Common myeloid progenitor, CD34-positive (primary cell): ENCODE measurements at regions not wholly inside any gene's neighbourhood (a gene's known extent, or its start where the extent isn't known, plus 50 kb on each side); places are given as distances from the start of the nearest gene placed in this dataset.

Experiments
- CTCF ChIA-PET: fragments of 350-600 bp; sonication (Branson Sonifier 250); formaldehyde crosslinking; loops from one replicate; lab custom pipeline; 2021; ENCODE audit warnings: antibody characterized with exemption; lab: Charles Lee
- POLR2A ChIA-PET: fragments of 350-600 bp; sonication (Branson Sonifier 250); formaldehyde crosslinking; loops from one replicate; lab custom pipeline; 2021; ENCODE audit warnings: antibody characterized with exemption; lab: Charles Lee
- DNase-seq, 3 donors: peaks; one replicate each; pipeline versions ENCODE4 v3.0.0 to v3.0.0-alpha.2; 2013
- H3K27ac ChIP-seq, 2 experiments: 1 replicate in 1 of 2; 2 replicates in 1 of 2; pipeline ENCODE4 v1.7.0; 2013; ENCODE audit warnings: inconsistent platforms in 2 of 2, low read length in 2 of 2, mild to moderate bottlenecking in 2 of 2, low read depth in 1 of 2, moderate library complexity in 1 of 2; ENCODE audit not compliant: severe bottlenecking in 2 of 2, insufficient read depth in 1 of 2, poor library complexity in 1 of 2
- H3K27me3 ChIP-seq, 5 experiments: replicated peaks in 2 of 5; 1 replicate in 3 of 5; 2 replicates in 2 of 5; pipeline versions ENCODE4 v1.6.1 to v1.7.0; 2013; ENCODE audit warnings: low read length in 4 of 5, mild to moderate bottlenecking in 2 of 5, moderate library complexity in 2 of 5, inconsistent platforms in 1 of 5; ENCODE audit not compliant: insufficient read depth in 5 of 5, control insufficient read depth in 4 of 5
- H3K36me3 ChIP-seq, 4 experiments: 1 replicate in 2 of 4; 2 replicates in 2 of 4; pipeline versions ENCODE4 v1.6.1 to v1.7.0; 2013; ENCODE audit warnings: low read length in 3 of 4, control low read depth in 1 of 4, mild to moderate bottlenecking in 1 of 4; ENCODE audit not compliant: control insufficient read depth in 4 of 4, insufficient read depth in 4 of 4
- H3K4me1 ChIP-seq, 4 experiments: 1 replicate in 3 of 4; 2 replicates in 1 of 4; pipeline versions ENCODE4 v1.6.1 to v1.7.1; 2013; ENCODE audit warnings: low read length in 3 of 4, mild to moderate bottlenecking in 3 of 4, control low read depth in 1 of 4, inconsistent platforms in 1 of 4, moderate library complexity in 1 of 4; ENCODE audit not compliant: control insufficient read depth in 4 of 4, insufficient read depth in 4 of 4; ENCODE audit errors: control extremely low read depth in 1 of 4
- H3K4me3 ChIP-seq, 7 experiments: 1 replicate in 4 of 7; 2 replicates in 3 of 7; pipeline versions ENCODE4 v1.5.1 to v1.7.0; 2013; ENCODE audit warnings: mild to moderate bottlenecking in 7 of 7, low read length in 6 of 7, moderate library complexity in 6 of 7, inconsistent platforms in 2 of 7, low read depth in 2 of 7, control low read depth in 1 of 7; ENCODE audit not compliant: insufficient read depth in 4 of 7, control insufficient read depth in 1 of 7; ENCODE audit errors: extremely low read depth in 1 of 7
- H3K9me3 ChIP-seq, 5 experiments: 1 replicate in 4 of 5; 2 replicates in 1 of 5; pipeline versions ENCODE4 v1.6.1 to v1.7.1; 2013; ENCODE audit warnings: low read length in 4 of 5, mild to moderate bottlenecking in 2 of 5, inconsistent platforms in 1 of 5, low read depth in 1 of 5, moderate library complexity in 1 of 5; ENCODE audit not compliant: control insufficient read depth in 4 of 5, insufficient read depth in 2 of 5; ENCODE audit errors: control extremely low read depth in 1 of 5
- WGBS: methylation state at CpG from one replicate; pipeline ENCODE4 v1.1.5; 2013; ENCODE audit not compliant: insufficient coverage; 5-methylcytosine and 5-hydroxymethylcytosine counted together

DNA sequence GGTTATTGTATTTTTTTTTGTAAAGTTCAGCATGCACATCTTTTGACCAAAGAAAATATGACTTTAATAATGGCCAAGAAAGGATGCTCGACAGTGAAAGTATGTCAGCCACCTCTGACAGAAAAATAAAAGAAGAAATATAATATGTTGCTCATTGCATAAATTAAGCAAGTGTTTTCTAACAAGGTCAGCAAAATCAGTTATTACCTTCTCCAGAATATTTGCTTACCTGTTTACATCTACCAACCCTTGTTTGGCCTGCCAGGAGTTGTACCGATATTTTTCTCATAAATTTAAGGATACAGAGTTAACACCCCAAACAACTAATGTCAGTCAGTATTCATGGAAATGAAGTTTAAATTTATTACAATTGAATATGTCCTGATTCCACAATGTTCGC is 685.4 kb downstream of the PLA2G4A start:
- no peak overlapping the region for H3K27ac ChIP-seq
- ChIA-PET POLR2A (no interaction called here), CTCF (no interaction called here)
- no peaks in the 10 kb centered on the region for H3K4me1 ChIP-seq
- no peak overlapping the region for H3K4me3 ChIP-seq
- H3K27me3 ChIP-seq: no peaks in the 10 kb centered on the region
- 100% methylated on average over 2 of the region's 3 CpGs for WGBS
- no peaks in the 10 kb centered on the region for H3K36me3 ChIP-seq
- no peaks in the 10 kb centered on the region for H3K9me3 ChIP-seq
- DNase-seq: no peak

DNA sequence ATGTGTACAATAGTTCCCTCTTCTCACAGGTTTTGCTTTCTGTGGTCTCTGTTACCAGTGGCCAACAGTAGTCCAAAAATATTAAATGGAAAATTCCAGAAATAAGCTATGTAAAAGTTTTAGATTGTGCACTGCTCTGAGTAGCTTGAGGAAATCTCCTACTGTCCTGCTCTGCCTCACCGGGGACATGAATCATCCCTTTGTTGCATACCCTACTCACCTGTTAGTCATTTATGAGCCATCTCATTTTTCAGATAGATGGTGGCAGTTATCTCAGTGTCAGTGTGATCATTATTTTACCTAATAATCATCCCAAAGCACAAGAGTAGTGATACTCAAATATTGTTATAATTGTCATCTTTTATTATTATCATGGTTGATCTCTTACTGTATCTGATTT is 688.1 kb downstream of the PLA2G4A start:
- no peak for DNase-seq
- H3K9me3 ChIP-seq: no peaks in the 10 kb centered on the region
- no peaks in the 10 kb centered on the region for H3K27me3 ChIP-seq
- no peak overlapping the region for H3K27ac ChIP-seq
- no peaks in the 10 kb centered on the region for H3K36me3 ChIP-seq
- POLR2A ChIA-PET: no interaction called here
- no peak overlapping the region for H3K4me3 ChIP-seq
- no peaks in the 10 kb centered on the region for H3K4me1 ChIP-seq
- no CpG with 5 or more reads among the region's 1 CpG for WGBS
- CTCF ChIA-PET: no interaction called here

GRCh38 chr1:187517546-187517945 is 688.8 kb downstream of the PLA2G4A start:
- CTCF ChIA-PET: no interaction called here
- WGBS: 100% methylated on average over 1 of the region's 1 CpG
- no peak overlapping the region for H3K4me3 ChIP-seq
- POLR2A ChIA-PET: no interaction called here
- no peaks in the 10 kb centered on the region for H3K36me3 ChIP-seq
- H3K4me1 ChIP-seq: no peaks in the 10 kb centered on the region
- no peak overlapping the region for H3K27ac ChIP-seq
- H3K27me3 ChIP-seq: no peaks in the 10 kb centered on the region
- H3K9me3 ChIP-seq: no peaks in the 10 kb centered on the region
- DNase-seq: no peak

GRCh38 chr1:187527346-187527745 is 698.6 kb downstream of the PLA2G4A start:
- CTCF ChIA-PET: no interaction called here
- WGBS: 100% methylated on average over 1 of the region's 3 CpGs
- no peaks in the 10 kb centered on the region for H3K27me3 ChIP-seq
- peaks cover 0 to 2% (median 0%) of the 10 kb centered on the region in 5 experiments for H3K9me3 ChIP-seq
- POLR2A ChIA-PET: no interaction called here
- no peak overlapping the region for H3K4me3 ChIP-seq
- no peak overlapping the region for H3K27ac ChIP-seq
- no peak for DNase-seq
- no peaks in the 10 kb centered on the region for H3K36me3 ChIP-seq
- no peaks in the 10 kb centered on the region for H3K4me1 ChIP-seq

DNA sequence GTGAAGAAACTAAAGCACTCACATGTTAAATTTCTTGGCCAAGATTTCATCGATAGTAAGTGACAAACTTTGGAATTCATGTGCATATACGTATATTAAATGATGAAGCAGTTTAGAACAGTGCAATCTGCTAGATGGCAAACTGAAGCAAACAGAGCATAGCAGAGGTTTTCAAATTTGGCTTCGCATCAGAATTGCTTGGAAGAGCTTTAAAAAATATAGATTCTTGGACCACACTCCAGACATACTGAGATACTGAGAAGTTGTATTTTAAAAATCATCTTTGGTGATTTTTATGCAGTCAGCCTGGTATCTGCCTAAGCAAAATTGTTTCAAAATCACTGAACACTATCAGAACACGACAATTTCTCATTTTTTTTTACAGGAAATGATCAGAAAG is 709.2 kb downstream of the PLA2G4A start:
- ChIA-PET CTCF (no interaction called here), POLR2A (interaction anchor here (0.6 kb wide), 1 partner anchor 354 kb away, joined by 3 read pairs; no protein-coding TSS in a partner anchor)
- WGBS: 73% methylated on average over 3 of the region's 4 CpGs
- DNase-seq: no peak
- no peak overlapping the region for H3K27ac ChIP-seq
- no peaks in the 10 kb centered on the region for H3K4me1 ChIP-seq
- no peaks in the 10 kb centered on the region for H3K27me3 ChIP-seq
- no peak overlapping the region for H3K4me3 ChIP-seq
- H3K9me3 ChIP-seq: no peaks in the 10 kb centered on the region
- H3K36me3 ChIP-seq: no peaks in the 10 kb centered on the region

- Histone ChIP-seq H3K4me1 (no peaks in the 10 kb centered on the region), H3K9me3 (no peaks in the 10 kb centered on the region), H3K36me3 (no peaks in the 10 kb centered on the region), H3K4me3 (no peak overlapping the region), H3K27me3 (no peaks in the 10 kb centered on the region), H3K27ac (no peak overlapping the region)
- no peak for DNase-seq
- WGBS: 96% methylated on average over 3 of the region's 3 CpGs
- ChIA-PET POLR2A (no interaction called here), CTCF (no interaction called here)
These were observed 720.8 kb downstream of the PLA2G4A start for GRCh38 chr1:187549540-187549939.

DNA sequence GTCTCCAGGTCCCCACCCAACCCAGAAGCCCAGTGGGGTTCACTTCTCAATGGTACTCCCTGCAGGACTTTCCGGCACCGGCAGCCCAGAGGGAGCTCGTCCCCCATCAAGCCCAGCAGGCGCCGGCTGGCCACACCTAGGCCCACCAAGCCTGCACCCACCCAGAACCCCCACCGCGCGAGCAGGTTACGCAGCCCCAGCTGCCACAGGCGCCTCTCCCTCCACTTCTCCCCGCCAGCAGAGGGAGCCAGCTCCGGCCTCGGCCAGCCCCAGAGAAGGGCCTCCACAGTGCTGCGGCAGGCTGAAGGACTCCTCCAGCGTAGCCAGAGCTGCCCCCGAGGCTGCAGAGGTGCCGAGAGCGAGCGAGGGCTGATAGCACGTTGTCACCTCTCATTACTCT is 722.3 kb downstream of the PLA2G4A start:
- ChIA-PET POLR2A (no interaction called here), CTCF (no interaction called here)
- Histone ChIP-seq H3K27me3 (no peaks in the 10 kb centered on the region), H3K36me3 (no peaks in the 10 kb centered on the region), H3K9me3 (no peaks in the 10 kb centered on the region), H3K4me3 (no peak overlapping the region), H3K4me1 (no peaks in the 10 kb centered on the region), H3K27ac (no peak overlapping the region)
- DNase-seq: no peak
- WGBS: 100% methylated on average over 4 of the region's 20 CpGs
